ENCODE measurements at regions not wholly inside any gene's neighbourhood (a gene's known extent, or its start where the extent isn't known, plus 50 kb on each side); places are given as distances from the start of the nearest gene placed in this dataset.

GRCh38 chr9:129544761-129545160 is 76.1 kb downstream of the C9orf50 start:
- ChIA-PET POLR2A (interaction anchor here (1.4 kb wide), 1 partner anchor 52 kb away, joined by 3 read pairs; no protein-coding TSS in a partner anchor), CTCF (interaction anchor here (0.5 kb wide), 1 partner anchor 380 kb away, joined by 3 read pairs; no protein-coding TSS in a partner anchor), RAD21 (ENCODE audit: low non-redundant PET in 1 of 2, low total read pairs in 2 of 2, uncharacterized antibody in 2 of 2, unreplicated experiment in 2 of 2) (no interaction called here)
- no peaks in the 10 kb centered on the region for H3K36me3 ChIP-seq (ENCODE audit: control insufficient read depth in 1 of 2, insufficient read depth in 2 of 2, low read length in 2 of 2)
- no peak overlapping the region for H3K9ac ChIP-seq (ENCODE audit: low read length)
- no peaks in the 10 kb centered on the region for H3K27me3 ChIP-seq (ENCODE audit: insufficient read depth, low read length)
- no peak overlapping the region for H3K4me2 ChIP-seq (ENCODE audit: low read length)
- H2AFZ ChIP-seq (ENCODE audit: low read depth, low read length, poor library complexity, severe bottlenecking): no peak overlapping the region
- H4K20me1 ChIP-seq (ENCODE audit: insufficient read depth): no peaks in the 10 kb centered on the region
- no peak overlapping the region for H3K27ac ChIP-seq (ENCODE audit: low read depth, low read length)
- ATAC-seq (no peak), DNase-seq (ENCODE audit: low read depth, low spot score) (no peak)
- intact Hi-C loops (cut with micrococcal nuclease): no loop called here
- no peak overlapping the region for H3K4me3 ChIP-seq (replicated peaks in 1 of 2; ENCODE audit: low read depth in 1 of 2, low read length in 2 of 2)
- TF ChIP-seq EGR1 (IDR thresholded peaks at IDR 0.05; ENCODE audit: low read depth) (no peak), REST (IDR thresholded peaks at IDR 0.05; ENCODE audit: low read depth) (no peak), CTCF (IDR thresholded peaks at IDR 0.05 in 2 of 3, conservative IDR thresholded peaks at IDR 0.05 in 1 of 3; ENCODE audit: borderline replicate concordance in 1 of 3, insufficient read depth in 1 of 3, low read depth in 2 of 3, low read length in 2 of 3) (no peak), ATF3 (IDR thresholded peaks at IDR 0.05) (no peak), ELF1 (IDR thresholded peaks at IDR 0.05; ENCODE audit: borderline replicate concordance, low read depth) (no peak), CBX3 (IDR thresholded peaks at IDR 0.05; ENCODE audit: low read depth) (no peak), SRF (IDR thresholded peaks at IDR 0.05; ENCODE audit: low read depth) (no peak), POLR2AphosphoS5 (IDR thresholded peaks at IDR 0.05; ENCODE audit: low read depth, low read length) (no peak), EZH2 (IDR thresholded peaks at IDR 0.05) (no peak), EZH2phosphoT487 (IDR thresholded peaks at IDR 0.05; ENCODE audit: borderline replicate concordance) (no peak)
- no TSS peak for BruUV-seq (replicated peaks)
- H3K9me3 ChIP-seq (ENCODE audit: control insufficient read depth in 1 of 2, insufficient read depth in 1 of 2, low read depth in 1 of 2, low read length in 2 of 2): peaks cover under 1 to 3% of the 10 kb centered on the region in 2 experiments; a peak in 1 of 4 replicates
- peaks cover 21 to 37% of the 10 kb centered on the region in 2 experiments; a peak in 3 of 4 replicates for H3K4me1 ChIP-seq (ENCODE audit: control insufficient read depth in 1 of 2, insufficient read depth in 2 of 2, low read length in 2 of 2)
- no peaks in the 10 kb centered on the region for H3K79me2 ChIP-seq (ENCODE audit: insufficient read depth, low read length)
- no peaks in the 10 kb centered on the region for H3K9me2 ChIP-seq (ENCODE audit: insufficient read depth)
